Fibroblast of peridontal ligament (primary cell): ENCODE measurements at regions not wholly inside any gene's neighbourhood (a gene's known extent, or its start where the extent isn't known, plus 50 kb on each side); places are given as distances from the start of the nearest gene placed in this dataset.

Experiments
- DNase-seq: peaks from one replicate; pipeline ENCODE4 v3.0.0-alpha.2; 2010; ENCODE audit errors: extremely low read depth

- no peak for DNase-seq
Observed at GRCh38 chr21:40985370-40985769, 138.4 kb upstream of the DSCAM start.

- no peak for DNase-seq
Observed at GRCh38 chr21:40990366-40990765, 143.4 kb upstream of the DSCAM start.

- DNase-seq: no peak
Observed at GRCh38 chr21:40997831-40998230, 150.9 kb upstream of the DSCAM start.

GRCh38 chr21:41000838-41001237 lies 153.9 kb upstream of the DSCAM start:
- DNase-seq: no peak

DNA sequence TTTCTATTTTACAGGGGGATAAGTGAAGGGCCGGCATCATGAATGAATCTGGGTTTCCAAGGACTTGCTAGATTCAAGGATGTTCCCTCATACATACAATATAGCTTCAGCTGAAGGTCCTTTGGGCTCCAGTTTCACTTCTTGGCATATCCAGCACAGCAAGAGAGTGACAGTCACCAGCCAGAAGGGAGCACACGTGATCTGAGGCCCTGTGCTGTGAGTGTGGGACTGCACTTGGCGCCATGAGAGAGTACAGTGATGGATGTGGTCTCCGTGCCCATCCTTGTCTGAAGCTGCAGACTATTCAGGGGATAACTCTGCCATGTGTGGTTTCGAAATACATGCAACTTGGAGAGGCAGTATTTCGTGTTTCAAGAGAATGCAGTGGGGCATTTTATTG lies 159.7 kb upstream of the DSCAM start:
- no peak for DNase-seq

DNA sequence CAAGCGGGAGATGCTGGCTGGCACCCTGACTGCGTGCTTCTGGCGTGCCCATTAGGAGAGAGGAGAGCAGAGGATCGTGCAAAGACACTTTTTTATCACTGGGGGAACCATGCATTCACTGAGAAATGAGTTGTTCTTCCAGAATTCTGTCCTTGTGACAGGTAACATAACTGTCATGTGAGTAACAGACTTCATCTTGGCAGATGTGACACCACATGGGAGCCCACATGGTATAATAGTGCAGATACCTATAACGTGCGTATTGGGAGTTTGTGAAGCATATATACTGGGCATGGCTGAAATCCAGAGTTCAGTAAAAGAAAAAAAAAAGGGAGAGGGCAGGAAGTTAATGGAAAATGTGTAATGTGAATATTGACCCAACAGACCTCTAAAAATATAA lies 159.6 kb upstream of the BACE2 start:
- no peak for DNase-seq

DNA sequence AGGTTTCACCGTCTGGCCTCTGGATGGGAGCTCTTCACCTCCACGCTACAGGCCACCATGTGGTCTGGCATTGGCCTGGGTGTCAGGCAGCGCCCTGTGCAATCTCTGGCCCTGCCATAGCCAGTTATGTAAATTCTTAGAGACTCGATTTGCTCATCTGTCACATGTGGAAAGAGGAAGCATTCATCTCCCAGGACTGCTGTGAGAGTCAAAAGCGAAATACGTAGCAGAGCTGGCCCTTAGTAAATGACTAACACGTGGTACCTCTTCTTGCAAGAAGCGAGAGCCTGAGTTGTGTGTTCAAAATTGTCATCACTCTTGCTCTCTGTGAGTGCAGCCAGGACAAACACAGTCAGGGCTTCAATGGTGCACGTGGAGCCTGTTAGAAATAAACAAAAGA lies 159.0 kb upstream of the BACE2 start:
- DNase-seq: no peak

- DNase-seq: no peak
Observed at GRCh38 chr21:41009398-41010100, 158.4 kb upstream of the BACE2 start.

- DNase-seq: no peak
Observed at GRCh38 chr21:41010101-41010435, 157.9 kb upstream of the BACE2 start.

- no peak for DNase-seq
Observed at GRCh38 chr21:41011098-41011731, 156.7 kb upstream of the BACE2 start.

GRCh38 chr21:41011951-41012366 lies 156.0 kb upstream of the BACE2 start:
- DNase-seq: no peak

DNA sequence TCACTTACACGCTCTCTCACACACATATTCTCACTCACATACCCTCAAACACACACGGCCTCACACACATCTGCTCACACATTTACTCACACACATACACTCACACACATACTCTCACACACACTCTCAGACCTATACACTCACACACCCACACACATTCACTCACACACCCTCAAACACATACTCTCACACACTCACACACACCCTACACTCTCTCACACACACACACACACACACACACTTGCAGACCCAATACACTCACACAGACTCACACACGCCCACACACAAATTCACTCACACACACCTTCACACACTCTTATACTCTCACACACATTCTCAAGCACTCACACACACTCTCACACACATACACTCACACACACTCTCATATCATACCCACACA lies 155.5 kb upstream of the BACE2 start:
- DNase-seq: no peak

GRCh38 chr21:41016472-41016871 lies 151.5 kb upstream of the BACE2 start:
- no peak for DNase-seq

DNA sequence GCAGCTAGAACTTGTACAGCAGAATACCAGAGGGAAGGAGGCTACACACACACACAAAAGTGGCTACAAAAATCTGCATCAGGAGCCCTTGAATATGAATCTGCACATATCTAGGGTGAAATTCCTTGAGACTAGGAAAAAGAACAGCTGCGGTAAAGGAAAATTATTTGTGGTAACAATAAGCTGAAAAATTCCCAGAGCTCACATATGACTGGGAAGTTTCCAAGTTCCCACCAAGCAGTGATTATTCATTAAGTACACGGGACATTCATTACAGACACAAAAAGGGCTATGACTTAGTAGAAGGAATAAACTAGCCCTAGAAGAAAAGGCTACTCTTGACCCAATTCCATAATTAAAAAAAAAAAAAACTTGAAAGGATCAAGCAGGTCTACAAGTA lies 149.5 kb upstream of the BACE2 start:
- no peak for DNase-seq

DNA sequence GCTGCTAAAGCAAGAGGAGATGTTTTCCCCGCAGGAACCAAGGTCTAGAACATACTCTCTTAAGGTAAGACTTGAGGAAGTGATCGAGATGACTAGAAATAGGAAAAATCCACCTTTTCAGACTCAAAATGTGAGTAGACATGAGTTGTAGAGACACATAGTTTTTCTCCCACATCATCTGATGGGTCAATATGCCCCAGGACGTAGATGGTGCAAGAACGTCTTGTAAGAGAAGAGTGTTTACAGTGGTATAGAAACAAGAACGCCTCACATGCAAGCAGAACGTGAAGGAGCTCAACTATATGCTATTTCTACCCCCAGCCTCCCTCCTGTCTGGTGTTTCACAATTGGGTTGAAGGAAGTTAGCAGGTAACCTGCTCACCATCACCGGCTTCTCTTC lies 144.0 kb upstream of the BACE2 start:
- no peak for DNase-seq

GRCh38 chr21:41024341-41024740 lies 143.6 kb upstream of the BACE2 start:
- DNase-seq: no peak

GRCh38 chr21:41024746-41025254 lies 143.2 kb upstream of the BACE2 start:
- no peak for DNase-seq

DNA sequence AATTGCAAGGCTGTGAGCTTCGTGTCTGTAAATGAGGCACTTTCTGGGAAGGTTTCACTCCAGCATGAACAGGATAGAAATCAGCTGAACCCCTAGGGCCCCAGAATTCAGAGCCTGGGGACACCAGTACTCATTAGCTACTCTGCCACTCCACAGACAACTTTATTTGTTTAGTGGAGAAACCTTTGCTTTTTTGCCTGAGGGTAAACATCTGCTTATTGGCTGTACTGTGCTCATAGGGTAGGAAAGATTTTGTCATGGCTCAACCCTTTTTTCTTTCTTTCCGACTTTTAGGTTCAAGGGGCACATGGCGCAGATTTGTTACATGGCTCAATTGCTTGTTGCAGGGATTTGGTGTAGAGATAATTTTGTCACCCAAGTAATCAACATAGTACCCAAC lies 138.4 kb upstream of the BACE2 start:
- no peak for DNase-seq

DNA sequence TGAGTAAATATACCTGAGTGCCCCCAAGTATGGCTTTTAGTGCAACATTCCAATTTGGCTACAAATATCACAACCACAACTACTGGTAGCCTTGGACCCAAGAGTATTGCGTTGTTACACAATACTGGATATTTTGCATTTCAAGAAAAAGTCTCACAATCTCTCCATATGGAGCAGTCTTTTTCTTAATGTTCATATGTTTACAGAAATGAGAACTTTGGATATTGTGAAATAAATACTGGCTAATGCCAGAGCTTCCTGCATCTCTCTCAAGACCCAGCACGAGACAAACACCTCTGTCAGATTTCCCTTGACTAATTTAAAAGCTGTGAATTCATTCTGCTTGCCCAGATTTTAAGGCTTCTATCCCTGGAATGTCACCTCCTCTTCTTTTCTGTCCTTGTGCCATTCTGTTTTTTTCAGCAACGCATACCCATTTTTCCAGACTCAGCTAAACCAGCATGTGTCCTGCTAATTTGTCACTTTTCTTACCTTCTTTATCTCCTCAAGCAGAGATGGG lies 136.2 kb upstream of the BACE2 start:
- DNase-seq: no peak

DNA sequence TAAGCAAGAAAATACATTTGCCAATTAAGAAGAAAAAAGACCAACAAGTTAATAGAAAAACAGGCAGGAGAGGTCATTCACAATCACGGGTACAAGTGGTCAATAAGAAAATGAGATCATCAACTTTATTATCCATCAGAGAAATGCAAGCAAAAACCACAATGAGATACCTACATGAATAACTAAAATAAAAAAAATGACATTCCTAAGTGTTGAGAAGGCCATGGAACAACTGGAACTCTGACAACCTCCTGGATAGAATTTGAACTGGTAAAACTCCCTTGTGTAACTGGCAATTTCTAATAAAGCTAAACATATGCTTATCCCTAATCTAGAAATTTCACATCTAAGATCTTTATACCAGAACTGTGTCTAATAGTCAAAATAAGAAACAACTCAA lies 135.4 kb upstream of the BACE2 start:
- no peak for DNase-seq

DNA sequence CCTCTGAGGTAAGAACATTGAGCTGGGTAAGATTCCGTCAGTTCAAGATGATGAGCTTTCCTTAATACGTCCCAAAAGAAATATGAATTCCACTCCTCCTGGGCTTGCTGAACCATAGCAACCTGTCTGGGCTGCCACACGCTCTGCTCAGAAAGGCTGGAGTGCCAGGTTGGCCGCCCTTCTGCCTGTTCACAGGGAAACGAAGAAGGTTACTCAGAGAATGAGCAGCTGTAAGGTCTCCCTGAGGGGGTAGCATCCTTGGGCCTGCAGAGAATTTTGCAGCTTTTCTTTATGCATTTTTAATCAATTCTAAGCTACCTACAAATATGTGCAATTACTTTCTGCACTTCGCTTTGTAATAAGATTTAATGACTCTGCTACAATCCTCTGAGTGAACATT lies 130.7 kb upstream of the BACE2 start:
- DNase-seq: no peak

DNA sequence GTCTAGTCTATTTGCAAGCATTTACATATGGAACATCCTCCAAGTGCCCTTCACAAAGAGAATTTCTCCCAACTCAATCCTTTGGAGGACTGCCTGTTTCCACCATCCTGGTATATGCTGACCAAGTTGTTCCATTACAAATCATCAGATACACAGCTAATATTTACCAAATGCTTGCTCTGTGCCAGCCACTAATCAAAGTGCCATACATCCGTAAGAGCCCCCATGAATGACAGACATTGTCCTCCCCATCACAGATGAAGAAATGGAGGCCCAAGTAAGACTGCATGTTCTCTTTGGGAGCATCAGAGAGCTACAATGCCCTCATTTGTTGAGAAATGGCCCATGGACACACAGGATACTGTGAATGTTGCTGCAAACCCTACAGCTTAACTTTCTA lies 130.0 kb upstream of the BACE2 start:
- DNase-seq: no peak

GRCh38 chr21:41043014-41043413 lies 124.9 kb upstream of the BACE2 start:
- DNase-seq: no peak
